Neural cell (in vitro differentiated cells): ENCODE measurements at regions not wholly inside any gene's neighbourhood (a gene's known extent, or its start where the extent isn't known, plus 50 kb on each side); places are given as distances from the start of the nearest gene placed in this dataset.

Experiments used
- H2AFZ ChIP-seq: fragments of 200-600, 300-800 bp; sonication (generic), shearing (Covaris generic); 2 replicates; pipeline ENCODE4 v1.6.0; 2014; ENCODE audit warnings: low read depth, mild to moderate bottlenecking, antibody characterized with exemption, low read length, moderate library complexity
- H3F3A ChIP-seq: fragments of 200-600 bp; shearing (Covaris generic); 2 replicates; pipeline ENCODE4 v1.6.1; 2016; ENCODE audit warnings: mild to moderate bottlenecking, moderate library complexity, mixed read lengths, antibody characterized with exemption, low read length; ENCODE audit not compliant: insufficient read depth, poor library complexity, severe bottlenecking
- H3K27ac ChIP-seq: fragments of 200-600, 300-800 bp; sonication (generic), shearing (Covaris generic); 2 replicates; pipeline ENCODE4 v1.5.1; 2014; ENCODE audit warnings: mild to moderate bottlenecking, low read length, moderate library complexity
- H3K27me3 ChIP-seq: fragments of 300-800, 200-600 bp; sonication (generic), shearing (Covaris generic); 2 replicates; pipeline ENCODE4 v1.6.0; 2014; ENCODE audit warnings: mild to moderate bottlenecking, low read depth, low read length, moderate library complexity; ENCODE audit not compliant: insufficient read depth
- H3K36me3 ChIP-seq: fragments of 300-800, 200-600 bp; sonication (generic), shearing (Covaris generic); 2 replicates; pipeline ENCODE4 v1.5.1; 2014; ENCODE audit warnings: mild to moderate bottlenecking, antibody characterized with exemption, low read length, moderate library complexity; ENCODE audit not compliant: insufficient read depth
- H3K4me2 ChIP-seq: fragments of 300-800, 200-600 bp; sonication (generic), shearing (Covaris generic); 2 replicates; pipeline ENCODE4 v1.6.0; 2014; ENCODE audit warnings: mild to moderate bottlenecking, low read length
- H3K4me3 ChIP-seq: fragments of 300-800, 200-600 bp; sonication (generic), shearing (Covaris generic); 2 replicates; pipeline ENCODE4 v1.5.1; 2014; ENCODE audit warnings: mild to moderate bottlenecking, low read length, moderate library complexity
- H3K79me2 ChIP-seq: fragments of 200-600 bp; shearing (Covaris generic); replicated peaks from 2 replicates; pipeline ENCODE4 v1.6.0; 2014; ENCODE audit warnings: mild to moderate bottlenecking, low read length, moderate library complexity; ENCODE audit not compliant: insufficient read depth
- H3K9ac ChIP-seq: fragments of 300-800, 200-600 bp; sonication (generic), shearing (Covaris generic); 2 replicates; pipeline ENCODE4 v1.6.1; 2016; ENCODE audit warnings: mild to moderate bottlenecking, low read length, mixed read lengths
- H3K9me2 ChIP-seq: fragments of 200-600 bp; shearing (Covaris generic); 2 replicates; pipeline ENCODE4 v1.6.1; 2016; ENCODE audit warnings: mild to moderate bottlenecking, low read length, mixed read lengths; ENCODE audit not compliant: insufficient read depth
- H3K9me3 ChIP-seq: fragments of 200-600, 300-800 bp; sonication (generic), shearing (Covaris generic); 2 replicates; pipeline ENCODE4 v1.6.1; 2016; ENCODE audit warnings: mild to moderate bottlenecking, mixed run types, low read length, moderate library complexity, mixed read lengths
- H4K20me1 ChIP-seq: fragments of 200-600 bp; shearing (Covaris generic); 2 replicates; pipeline ENCODE4 v1.6.1; 2016; ENCODE audit warnings: mild to moderate bottlenecking, mixed run types; ENCODE audit not compliant: insufficient read depth
- EP300 ChIP-seq: fragments of 450-650 bp; conservative IDR thresholded peaks from 2 replicates; pipeline ENCODE4 v1.6.1; 2014; ENCODE audit warnings: antibody characterized with exemption, mild to moderate bottlenecking, moderate library complexity; ENCODE audit not compliant: poor library complexity, severe bottlenecking
- EZH2 ChIP-seq: fragments of 200-600, 300-800 bp; shearing (Covaris generic), sonication (generic); IDR thresholded peaks from 2 replicates; pipeline ENCODE4 v1.6.1; 2014; ENCODE audit warnings: antibody characterized with exemption, low read length, borderline replicate concordance, mild to moderate bottlenecking; ENCODE audit not compliant: insufficient read depth, poor library complexity, severe bottlenecking
- MXI1 ChIP-seq: fragments of 450-650 bp; conservative IDR thresholded peaks from 2 replicates; pipeline ENCODE4 v1.6.1; 2014; ENCODE audit warnings: antibody characterized with exemption, mild to moderate bottlenecking; ENCODE audit not compliant: poor library complexity, severe bottlenecking
- POLR2AphosphoS5 ChIP-seq: IDR thresholded peaks from 2 replicates; pipeline ENCODE4 v1.6.1; 2012
- RAD21 ChIP-seq: fragments of 450-650 bp; conservative IDR thresholded peaks from 2 replicates; pipeline ENCODE4 v1.6.1; 2014; ENCODE audit warnings: antibody characterized with exemption, mild to moderate bottlenecking, moderate library complexity
- SMC3 ChIP-seq: fragments of 450-650 bp; conservative IDR thresholded peaks from 2 replicates; pipeline ENCODE4 v1.6.1; 2014; ENCODE audit warnings: antibody characterized with exemption, mild to moderate bottlenecking, moderate library complexity; ENCODE audit not compliant: poor library complexity
- TAF1 ChIP-seq: IDR thresholded peaks from 2 replicates; pipeline ENCODE4 v1.6.1; 2012; ENCODE audit warnings: low read depth
- TF ChIP-seq, protein P1 (sequence below): fragments of 450-650 bp; IDR thresholded peaks from 2 replicates; pipeline ENCODE4 v1.5.1; 2014; ENCODE audit warnings: antibody characterized with exemption, mild to moderate bottlenecking, moderate library complexity; ENCODE audit not compliant: poor library complexity, severe bottlenecking
- TF ChIP-seq, protein P2 (sequence below): IDR thresholded peaks from 2 replicates; pipeline ENCODE4 v1.6.1; 2012; ENCODE audit warnings: borderline replicate concordance

DNA sequence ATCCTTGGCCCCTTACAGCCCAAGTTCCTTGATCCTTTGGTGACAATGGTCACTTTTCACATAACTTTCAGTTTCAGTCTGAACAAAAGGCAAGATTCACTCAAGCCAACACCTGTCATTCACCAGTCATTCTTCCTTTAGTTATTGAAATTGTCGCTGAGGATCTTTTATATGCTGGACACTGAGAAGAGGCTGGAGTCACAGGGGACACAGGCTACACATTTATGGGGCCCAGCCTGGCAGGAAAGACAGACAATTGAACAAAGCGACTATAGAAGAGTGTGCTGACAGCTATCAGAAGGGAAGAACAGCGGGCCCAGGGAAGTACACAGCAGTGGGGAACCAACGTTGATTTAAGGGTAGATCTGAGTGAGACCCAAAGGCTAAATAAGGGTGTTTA lies 69.8 kb upstream of the PROK2 start:
- Histone ChIP-seq H3K4me3 (no peak overlapping the region), H3K36me3 (no peaks in the 10 kb centered on the region), H3K9ac (no peak overlapping the region), H3F3A (no peaks in the 10 kb centered on the region), H3K27ac (no peak overlapping the region), H4K20me1 (no peaks in the 10 kb centered on the region), H3K4me2 (no peak overlapping the region), H3K79me2 (no peaks in the 10 kb centered on the region), H3K9me3 (no peaks in the 10 kb centered on the region), H2AFZ (no peak overlapping the region), H3K27me3 (no peaks in the 10 kb centered on the region), H3K9me2 (no peaks in the 10 kb centered on the region)
- TF ChIP-seq SMC3, result no peak
- TF ChIP-seq, protein P1, sequence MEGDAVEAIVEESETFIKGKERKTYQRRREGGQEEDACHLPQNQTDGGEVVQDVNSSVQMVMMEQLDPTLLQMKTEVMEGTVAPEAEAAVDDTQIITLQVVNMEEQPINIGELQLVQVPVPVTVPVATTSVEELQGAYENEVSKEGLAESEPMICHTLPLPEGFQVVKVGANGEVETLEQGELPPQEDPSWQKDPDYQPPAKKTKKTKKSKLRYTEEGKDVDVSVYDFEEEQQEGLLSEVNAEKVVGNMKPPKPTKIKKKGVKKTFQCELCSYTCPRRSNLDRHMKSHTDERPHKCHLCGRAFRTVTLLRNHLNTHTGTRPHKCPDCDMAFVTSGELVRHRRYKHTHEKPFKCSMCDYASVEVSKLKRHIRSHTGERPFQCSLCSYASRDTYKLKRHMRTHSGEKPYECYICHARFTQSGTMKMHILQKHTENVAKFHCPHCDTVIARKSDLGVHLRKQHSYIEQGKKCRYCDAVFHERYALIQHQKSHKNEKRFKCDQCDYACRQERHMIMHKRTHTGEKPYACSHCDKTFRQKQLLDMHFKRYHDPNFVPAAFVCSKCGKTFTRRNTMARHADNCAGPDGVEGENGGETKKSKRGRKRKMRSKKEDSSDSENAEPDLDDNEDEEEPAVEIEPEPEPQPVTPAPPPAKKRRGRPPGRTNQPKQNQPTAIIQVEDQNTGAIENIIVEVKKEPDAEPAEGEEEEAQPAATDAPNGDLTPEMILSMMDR, result no peak
- no peak for TF ChIP-seq EP300
- no peak for TF ChIP-seq EZH2
- TF ChIP-seq POLR2AphosphoS5, result no peak
- TF ChIP-seq, protein P2, sequence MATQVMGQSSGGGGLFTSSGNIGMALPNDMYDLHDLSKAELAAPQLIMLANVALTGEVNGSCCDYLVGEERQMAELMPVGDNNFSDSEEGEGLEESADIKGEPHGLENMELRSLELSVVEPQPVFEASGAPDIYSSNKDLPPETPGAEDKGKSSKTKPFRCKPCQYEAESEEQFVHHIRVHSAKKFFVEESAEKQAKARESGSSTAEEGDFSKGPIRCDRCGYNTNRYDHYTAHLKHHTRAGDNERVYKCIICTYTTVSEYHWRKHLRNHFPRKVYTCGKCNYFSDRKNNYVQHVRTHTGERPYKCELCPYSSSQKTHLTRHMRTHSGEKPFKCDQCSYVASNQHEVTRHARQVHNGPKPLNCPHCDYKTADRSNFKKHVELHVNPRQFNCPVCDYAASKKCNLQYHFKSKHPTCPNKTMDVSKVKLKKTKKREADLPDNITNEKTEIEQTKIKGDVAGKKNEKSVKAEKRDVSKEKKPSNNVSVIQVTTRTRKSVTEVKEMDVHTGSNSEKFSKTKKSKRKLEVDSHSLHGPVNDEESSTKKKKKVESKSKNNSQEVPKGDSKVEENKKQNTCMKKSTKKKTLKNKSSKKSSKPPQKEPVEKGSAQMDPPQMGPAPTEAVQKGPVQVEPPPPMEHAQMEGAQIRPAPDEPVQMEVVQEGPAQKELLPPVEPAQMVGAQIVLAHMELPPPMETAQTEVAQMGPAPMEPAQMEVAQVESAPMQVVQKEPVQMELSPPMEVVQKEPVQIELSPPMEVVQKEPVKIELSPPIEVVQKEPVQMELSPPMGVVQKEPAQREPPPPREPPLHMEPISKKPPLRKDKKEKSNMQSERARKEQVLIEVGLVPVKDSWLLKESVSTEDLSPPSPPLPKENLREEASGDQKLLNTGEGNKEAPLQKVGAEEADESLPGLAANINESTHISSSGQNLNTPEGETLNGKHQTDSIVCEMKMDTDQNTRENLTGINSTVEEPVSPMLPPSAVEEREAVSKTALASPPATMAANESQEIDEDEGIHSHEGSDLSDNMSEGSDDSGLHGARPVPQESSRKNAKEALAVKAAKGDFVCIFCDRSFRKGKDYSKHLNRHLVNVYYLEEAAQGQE, result no peak
- TF ChIP-seq RAD21, result no peak
- no peak for TF ChIP-seq MXI1
- no peak for TF ChIP-seq TAF1

DNA sequence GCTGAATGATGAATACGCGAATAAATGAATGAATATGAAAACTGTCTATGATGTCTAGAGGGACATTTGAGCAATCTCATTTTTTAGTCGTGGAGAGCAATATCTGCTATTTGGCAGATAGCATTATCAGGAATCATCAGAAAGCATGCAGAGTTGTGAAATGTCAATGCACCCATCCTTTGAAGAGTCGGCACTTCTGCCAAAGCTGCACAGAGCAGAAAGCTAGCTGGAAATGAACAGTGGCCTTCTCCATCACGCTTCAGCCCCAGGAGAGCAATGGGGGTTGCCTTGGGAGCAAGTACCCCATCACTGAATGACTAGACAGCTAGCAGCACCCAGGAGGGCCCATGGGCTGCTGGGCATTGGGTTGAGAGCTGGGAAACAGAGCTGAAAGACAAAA lies 69.1 kb upstream of the PROK2 start:
- H3K9me2 ChIP-seq, result no peaks in the 10 kb centered on the region
- H3K9ac ChIP-seq, result no peak overlapping the region
- no peak overlapping the region for H2AFZ ChIP-seq
- TF ChIP-seq EP300, result no peak
- no peak overlapping the region for H3K4me3 ChIP-seq
- no peaks in the 10 kb centered on the region for H3K36me3 ChIP-seq
- H3K79me2 ChIP-seq, result no peaks in the 10 kb centered on the region
- H3K27ac ChIP-seq, result no peak overlapping the region
- no peak overlapping the region for H3K4me2 ChIP-seq
- H3F3A ChIP-seq, result no peaks in the 10 kb centered on the region
- no peaks in the 10 kb centered on the region for H3K9me3 ChIP-seq
- H4K20me1 ChIP-seq, result no peaks in the 10 kb centered on the region
- no peaks in the 10 kb centered on the region for H3K27me3 ChIP-seq

DNA sequence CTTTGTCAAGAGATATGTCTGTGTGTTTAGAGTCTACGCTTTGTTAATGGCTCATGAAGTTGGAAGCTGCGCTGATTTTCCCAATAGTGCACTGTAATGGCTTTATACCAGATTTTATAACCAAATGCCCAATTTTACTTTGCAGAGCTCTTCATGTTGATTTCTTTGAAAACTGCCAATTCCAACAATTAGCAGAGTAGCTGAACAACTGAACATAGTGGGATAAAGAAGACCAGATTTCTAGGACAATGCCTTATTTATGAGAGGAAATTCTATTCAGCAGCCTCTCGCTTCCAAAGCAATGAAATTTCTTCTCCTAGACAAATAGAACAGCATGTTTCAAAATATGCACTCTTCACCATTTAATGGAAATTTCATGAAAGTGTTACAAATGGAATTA lies 66.9 kb upstream of the PROK2 start:
- TF ChIP-seq, protein P2, result no peak
- TF ChIP-seq MXI1, result no peak
- no peak for TF ChIP-seq EZH2
- no peak for TF ChIP-seq RAD21
- TF ChIP-seq EP300, result no peak
- TF ChIP-seq, protein P1, result no peak
- no peak for TF ChIP-seq POLR2AphosphoS5
- TF ChIP-seq TAF1, result no peak
- TF ChIP-seq SMC3, result no peak
- Histone ChIP-seq H3K27ac (no peak overlapping the region), H4K20me1 (no peaks in the 10 kb centered on the region), H3K9ac (no peak overlapping the region), H3K9me3 (no peaks in the 10 kb centered on the region), H3K27me3 (no peaks in the 10 kb centered on the region), H3K9me2 (no peaks in the 10 kb centered on the region), H3K79me2 (no peaks in the 10 kb centered on the region), H3K36me3 (no peaks in the 10 kb centered on the region), H3K4me3 (no peak overlapping the region), H3F3A (no peaks in the 10 kb centered on the region), H3K4me2 (no peak overlapping the region), H2AFZ (no peak overlapping the region)
